PFSK-1 (cell line): ENCODE measurements at regions not wholly inside any gene's neighbourhood (a gene's known extent, or its start where the extent isn't known, plus 50 kb on each side); places are given as distances from the start of the nearest gene placed in this dataset.

Source experiments
- FOXP2 ChIP-seq: optimal IDR thresholded peaks from 2 replicates; pipeline ENCODE3; 2011; ENCODE audit warnings: borderline replicate concordance, control low read depth, inconsistent platforms; ENCODE audit not compliant: insufficient read depth; ENCODE audit errors: extremely low read length, extremely low read depth
- POLR2AphosphoS5 ChIP-seq: IDR thresholded peaks from 2 replicates; pipeline ENCODE4 v1.6.1; 2012; ENCODE audit warnings: low read depth, mild to moderate bottlenecking, control low read depth, low read length, moderate library complexity
- SIN3A ChIP-seq: IDR thresholded peaks from 2 replicates; pipeline ENCODE4 v1.6.1; 2012; ENCODE audit warnings: mild to moderate bottlenecking, low read length, moderate library complexity, borderline replicate concordance; ENCODE audit not compliant: insufficient read depth
- TAF1 ChIP-seq: IDR thresholded peaks from 2 replicates; pipeline ENCODE4 v1.6.1; 2012; ENCODE audit warnings: low read length, control low read depth, borderline replicate concordance; ENCODE audit not compliant: insufficient read depth
- TF ChIP-seq, protein P1 (sequence below), 2 experiments: IDR thresholded peaks; 2 replicates each; pipeline versions ENCODE4 v1.6.1 to v1.8.0; 2011 to 2012; ENCODE audit warnings: low read depth in 2 of 2, low read length in 2 of 2, control low read depth in 1 of 2, inconsistent platforms in 1 of 2, mild to moderate bottlenecking in 1 of 2, moderate library complexity in 1 of 2; ENCODE audit not compliant: insufficient read depth in 1 of 2

- no peak for TF ChIP-seq SIN3A
- TF ChIP-seq, protein P1, sequence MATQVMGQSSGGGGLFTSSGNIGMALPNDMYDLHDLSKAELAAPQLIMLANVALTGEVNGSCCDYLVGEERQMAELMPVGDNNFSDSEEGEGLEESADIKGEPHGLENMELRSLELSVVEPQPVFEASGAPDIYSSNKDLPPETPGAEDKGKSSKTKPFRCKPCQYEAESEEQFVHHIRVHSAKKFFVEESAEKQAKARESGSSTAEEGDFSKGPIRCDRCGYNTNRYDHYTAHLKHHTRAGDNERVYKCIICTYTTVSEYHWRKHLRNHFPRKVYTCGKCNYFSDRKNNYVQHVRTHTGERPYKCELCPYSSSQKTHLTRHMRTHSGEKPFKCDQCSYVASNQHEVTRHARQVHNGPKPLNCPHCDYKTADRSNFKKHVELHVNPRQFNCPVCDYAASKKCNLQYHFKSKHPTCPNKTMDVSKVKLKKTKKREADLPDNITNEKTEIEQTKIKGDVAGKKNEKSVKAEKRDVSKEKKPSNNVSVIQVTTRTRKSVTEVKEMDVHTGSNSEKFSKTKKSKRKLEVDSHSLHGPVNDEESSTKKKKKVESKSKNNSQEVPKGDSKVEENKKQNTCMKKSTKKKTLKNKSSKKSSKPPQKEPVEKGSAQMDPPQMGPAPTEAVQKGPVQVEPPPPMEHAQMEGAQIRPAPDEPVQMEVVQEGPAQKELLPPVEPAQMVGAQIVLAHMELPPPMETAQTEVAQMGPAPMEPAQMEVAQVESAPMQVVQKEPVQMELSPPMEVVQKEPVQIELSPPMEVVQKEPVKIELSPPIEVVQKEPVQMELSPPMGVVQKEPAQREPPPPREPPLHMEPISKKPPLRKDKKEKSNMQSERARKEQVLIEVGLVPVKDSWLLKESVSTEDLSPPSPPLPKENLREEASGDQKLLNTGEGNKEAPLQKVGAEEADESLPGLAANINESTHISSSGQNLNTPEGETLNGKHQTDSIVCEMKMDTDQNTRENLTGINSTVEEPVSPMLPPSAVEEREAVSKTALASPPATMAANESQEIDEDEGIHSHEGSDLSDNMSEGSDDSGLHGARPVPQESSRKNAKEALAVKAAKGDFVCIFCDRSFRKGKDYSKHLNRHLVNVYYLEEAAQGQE (IDR thresholded peaks at IDR 0.05; ENCODE audit: insufficient read depth in 1 of 2, low read depth in 2 of 2, low read length in 2 of 2) = 0 out of 4 replicates have a peak, but pooled peaks of 1 of the 2 experiments have one; percentile 19
These were observed 60.0 kb upstream of the EPB41L1 start for GRCh38 chr20:36094497-36094896.

GRCh38 chr20:36096435-36096834, 58.1 kb upstream of the EPB41L1 start:
- TF ChIP-seq FOXP2 (no peak), SIN3A (0 out of 2 replicates have a peak, but pooled peaks have one; percentile 50), TAF1 (no peak)

GRCh38 chr20:36097337-36098151, 57.0 kb upstream of the EPB41L1 start:
- TF ChIP-seq, protein P1 (IDR thresholded peaks at IDR 0.05; ENCODE audit: insufficient read depth in 1 of 2, low read depth in 2 of 2, low read length in 2 of 2) = no peak
- TF ChIP-seq FOXP2 = no peak
- TF ChIP-seq POLR2AphosphoS5 = no peak
- TF ChIP-seq SIN3A = no peak
- TF ChIP-seq TAF1 = no peak

GRCh38 chr20:36098364-36098763, 56.2 kb upstream of the EPB41L1 start:
- TF ChIP-seq POLR2AphosphoS5 (no peak), FOXP2 (no peak), SIN3A (no peak), TAF1 (no peak)
- TF ChIP-seq, protein P1 (IDR thresholded peaks at IDR 0.05; ENCODE audit: insufficient read depth in 1 of 2, low read depth in 2 of 2, low read length in 2 of 2) = no peak

DNA sequence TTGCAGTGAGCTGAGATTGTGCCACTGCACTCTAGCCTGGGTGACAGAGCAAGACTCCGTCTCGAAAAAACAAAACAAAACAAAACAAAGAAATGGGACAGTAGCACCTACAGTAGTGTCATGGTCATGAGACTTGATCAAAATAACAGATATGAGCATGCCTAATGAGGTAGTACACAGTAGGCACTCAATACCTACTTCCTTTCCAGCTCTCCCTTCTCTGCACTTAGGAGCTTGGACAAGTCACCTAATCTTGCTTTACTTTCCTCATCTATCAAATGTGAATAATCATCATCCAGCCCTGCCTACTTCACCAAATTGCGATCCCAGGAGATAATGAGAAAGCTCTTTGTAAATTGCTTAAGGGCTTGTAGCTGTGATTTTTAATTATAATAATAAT, 55.4 kb upstream of the EPB41L1 start:
- no peak for TF ChIP-seq FOXP2
- no peak for TF ChIP-seq SIN3A
- TF ChIP-seq POLR2AphosphoS5 = no peak
- TF ChIP-seq TAF1 = no peak
- TF ChIP-seq, protein P1 (IDR thresholded peaks at IDR 0.05; ENCODE audit: insufficient read depth in 1 of 2, low read depth in 2 of 2, low read length in 2 of 2) = no peak
